K562 (cell line): ENCODE measurements at regions not wholly inside any gene's neighbourhood (a gene's known extent, or its start where the extent isn't known, plus 50 kb on each side); places are given as distances from the start of the nearest gene placed in this dataset.

ENCODE experiments used
- ATF1 ChIP-seq, 2 experiments: fragments of 450-650 bp in 1 of 2; IDR thresholded peaks; 2 replicates each; pipeline ENCODE4 v1.6.1; 2016; ENCODE audit warnings: missing compliant biosample characterization in 1 of 2, missing genetic modification characterization in 1 of 2
- MYNN ChIP-seq, 2 experiments: sonication (generic); formaldehyde crosslinking in 1 of 2; IDR thresholded peaks; 2 replicates each; pipeline versions ENCODE4 v1.5.0 to v1.6.1; 2016 to 2020; ENCODE audit warnings: antibody characterized with exemption in 1 of 2, missing genetic modification reagents in 1 of 2
- NR2C2 ChIP-seq, 2 experiments: fragments of 200-800 bp in 1 of 2; sonication (Bioruptor generic) in 1 of 2; sonication (generic) in 1 of 2; formaldehyde crosslinking in 1 of 2; IDR thresholded peaks; 2 replicates each; pipeline versions ENCODE4 v1.6.1 to v1.8.0; 2016 to 2022; ENCODE audit warnings: mild to moderate bottlenecking in 1 of 2, missing compliant biosample characterization in 1 of 2, missing genetic modification characterization in 1 of 2, missing genetic modification reagents in 1 of 2
- PPARD ChIP-seq: fragments of 250-450 bp; sonication (Bioruptor Pico); IDR thresholded peaks from 2 replicates; pipeline ENCODE4 v1.8.0; 2022; ENCODE audit warnings: inconsistent platforms, mild to moderate bottlenecking, moderate library complexity
- RAD51 ChIP-seq: fragments of 450-650 bp; IDR thresholded peaks from 2 replicates; pipeline ENCODE4 v1.7.1; 2016; ENCODE audit warnings: low read depth, mild to moderate bottlenecking, borderline replicate concordance
- RFX1 ChIP-seq: fragments of 450-650 bp; IDR thresholded peaks from 2 replicates; pipeline ENCODE4 v1.6.1; 2016; ENCODE audit warnings: mild to moderate bottlenecking, moderate library complexity
- SMC3 ChIP-seq: conservative IDR thresholded peaks from 2 replicates; pipeline ENCODE4 v1.6.1; 2011; ENCODE audit warnings: low read depth, low read length, improper control_type of control experiment; ENCODE audit not compliant: insufficient read depth
- ZNF507 ChIP-seq: conservative IDR thresholded peaks from 2 replicates; pipeline ENCODE4 v1.6.1; 2017; ENCODE audit warnings: missing genetic modification characterization, missing compliant biosample characterization
- ZNF668 ChIP-seq: fragments of 250-450 bp; sonication (Bioruptor Pico); IDR thresholded peaks from 2 replicates; pipeline ENCODE4 v1.8.0; 2022; ENCODE audit warnings: mild to moderate bottlenecking, inconsistent platforms
- TF ChIP-seq, protein P1 (sequence below): fragments of 450-650 bp; IDR thresholded peaks from 2 replicates; pipeline ENCODE4 v1.6.1; 2016; ENCODE audit warnings: missing biosample characterization, missing genetic modification characterization

DNA sequence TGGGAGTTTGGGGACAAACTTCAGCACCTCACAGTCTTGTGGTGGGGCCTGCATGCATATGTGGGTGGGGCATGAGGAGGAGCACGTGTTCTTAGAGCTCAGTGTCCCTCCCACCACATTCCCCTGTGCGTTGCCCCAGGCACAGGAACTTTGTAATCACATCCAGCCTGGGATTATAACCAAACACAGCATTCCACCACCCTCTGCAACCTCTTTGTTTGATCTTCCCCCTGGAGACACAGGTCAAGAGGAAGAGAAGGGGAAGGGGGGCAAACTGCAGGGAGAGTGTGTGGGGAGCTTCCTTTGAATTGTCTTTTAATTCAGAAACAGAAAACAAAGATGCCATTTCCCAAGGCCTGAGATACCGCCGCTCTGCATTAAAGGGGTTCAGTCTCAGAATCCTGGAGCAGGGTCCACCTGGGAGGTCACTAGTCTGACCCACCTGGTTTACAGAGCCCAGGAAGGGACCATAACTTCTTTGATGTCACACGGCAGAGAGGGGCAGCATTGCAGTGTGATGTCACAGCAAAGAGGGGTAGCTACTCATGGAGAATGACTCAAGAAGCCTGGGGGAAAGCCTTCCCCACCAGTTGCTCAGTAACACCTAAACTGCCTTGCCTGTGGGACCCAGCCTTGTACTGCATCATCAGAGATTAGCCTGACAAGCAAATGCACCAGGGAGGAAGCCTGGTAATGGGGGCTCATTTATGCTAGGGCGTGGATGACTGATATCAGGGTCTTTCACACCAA lies 106.3 kb upstream of the RNU6-1 start (continued):
- peak; percentile 42; the same call in 1 of the 2 replicates for TF ChIP-seq RAD51
- TF ChIP-seq, protein P1, sequence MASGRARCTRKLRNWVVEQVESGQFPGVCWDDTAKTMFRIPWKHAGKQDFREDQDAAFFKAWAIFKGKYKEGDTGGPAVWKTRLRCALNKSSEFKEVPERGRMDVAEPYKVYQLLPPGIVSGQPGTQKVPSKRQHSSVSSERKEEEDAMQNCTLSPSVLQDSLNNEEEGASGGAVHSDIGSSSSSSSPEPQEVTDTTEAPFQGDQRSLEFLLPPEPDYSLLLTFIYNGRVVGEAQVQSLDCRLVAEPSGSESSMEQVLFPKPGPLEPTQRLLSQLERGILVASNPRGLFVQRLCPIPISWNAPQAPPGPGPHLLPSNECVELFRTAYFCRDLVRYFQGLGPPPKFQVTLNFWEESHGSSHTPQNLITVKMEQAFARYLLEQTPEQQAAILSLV (tag): no peak
- no peak for TF ChIP-seq ATF1 (CRISPR knock-in tag; IDR thresholded peaks at IDR 0.05)
- 0 out of 2 replicates have a peak, but pooled peaks have one; percentile 17 for TF ChIP-seq ATF1 (tag; IDR thresholded peaks at IDR 0.05)
- TF ChIP-seq RFX1: no peak
- TF ChIP-seq NR2C2 (CRISPR knock-in tag; IDR thresholded peaks at IDR 0.05): no peak
- TF ChIP-seq NR2C2 (tag; IDR thresholded peaks at IDR 0.05): no peak
- no peak for TF ChIP-seq ZNF668
- TF ChIP-seq SMC3: no peak
- TF ChIP-seq MYNN (IDR thresholded peaks at IDR 0.05): no peak
- no peak for TF ChIP-seq MYNN (CRISPR knock-in tag; IDR thresholded peaks at IDR 0.05)
- TF ChIP-seq PPARD (CRISPR knock-in tag): no peak
- no peak for TF ChIP-seq ZNF507 (tag)
